ENCODE measurements at regions not wholly inside any gene's neighbourhood (a gene's known extent, or its start where the extent isn't known, plus 50 kb on each side); places are given as distances from the start of the nearest gene placed in this dataset.

DNA sequence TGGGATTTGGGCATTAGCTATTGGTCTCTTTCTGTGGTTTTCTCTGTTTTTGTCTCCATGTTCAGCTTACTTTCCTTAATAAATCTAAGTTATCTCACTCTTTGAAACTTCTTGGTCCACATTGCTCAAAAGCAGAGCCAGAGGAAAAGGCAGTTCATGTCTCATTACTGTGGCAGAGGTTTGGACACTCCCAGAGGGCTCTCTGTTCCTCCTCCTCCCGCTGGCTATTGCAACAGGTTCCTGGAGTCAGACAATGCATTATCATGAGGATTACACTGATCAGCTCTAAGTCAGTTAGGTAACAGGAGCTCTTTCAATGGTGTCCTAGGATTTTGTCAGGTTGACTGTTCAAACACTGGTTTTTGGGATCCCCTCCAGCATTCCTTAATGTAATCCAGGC, 298.8 kb downstream of the NDFIP2 start:
- Histone ChIP-seq H3K27ac (no peak overlapping the region), H3K4me3 (ENCODE audit: low read depth in 1 of 2, low read length in 1 of 2) (no peak overlapping the region), H3K4me1 (ENCODE audit: control insufficient read depth in 1 of 2, insufficient read depth in 1 of 2, low read depth in 1 of 2, low read length in 1 of 2) (peaks cover 11 to 13% of the 10 kb centered on the region in 2 experiments), H3K27me3 (no peaks in the 10 kb centered on the region), H3K9me3 (no peaks in the 10 kb centered on the region), H3K36me3 (no peaks in the 10 kb centered on the region)
- TF ChIP-seq, protein P1, sequence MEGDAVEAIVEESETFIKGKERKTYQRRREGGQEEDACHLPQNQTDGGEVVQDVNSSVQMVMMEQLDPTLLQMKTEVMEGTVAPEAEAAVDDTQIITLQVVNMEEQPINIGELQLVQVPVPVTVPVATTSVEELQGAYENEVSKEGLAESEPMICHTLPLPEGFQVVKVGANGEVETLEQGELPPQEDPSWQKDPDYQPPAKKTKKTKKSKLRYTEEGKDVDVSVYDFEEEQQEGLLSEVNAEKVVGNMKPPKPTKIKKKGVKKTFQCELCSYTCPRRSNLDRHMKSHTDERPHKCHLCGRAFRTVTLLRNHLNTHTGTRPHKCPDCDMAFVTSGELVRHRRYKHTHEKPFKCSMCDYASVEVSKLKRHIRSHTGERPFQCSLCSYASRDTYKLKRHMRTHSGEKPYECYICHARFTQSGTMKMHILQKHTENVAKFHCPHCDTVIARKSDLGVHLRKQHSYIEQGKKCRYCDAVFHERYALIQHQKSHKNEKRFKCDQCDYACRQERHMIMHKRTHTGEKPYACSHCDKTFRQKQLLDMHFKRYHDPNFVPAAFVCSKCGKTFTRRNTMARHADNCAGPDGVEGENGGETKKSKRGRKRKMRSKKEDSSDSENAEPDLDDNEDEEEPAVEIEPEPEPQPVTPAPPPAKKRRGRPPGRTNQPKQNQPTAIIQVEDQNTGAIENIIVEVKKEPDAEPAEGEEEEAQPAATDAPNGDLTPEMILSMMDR (IDR thresholded peaks at IDR 0.05) = no peak

DNA sequence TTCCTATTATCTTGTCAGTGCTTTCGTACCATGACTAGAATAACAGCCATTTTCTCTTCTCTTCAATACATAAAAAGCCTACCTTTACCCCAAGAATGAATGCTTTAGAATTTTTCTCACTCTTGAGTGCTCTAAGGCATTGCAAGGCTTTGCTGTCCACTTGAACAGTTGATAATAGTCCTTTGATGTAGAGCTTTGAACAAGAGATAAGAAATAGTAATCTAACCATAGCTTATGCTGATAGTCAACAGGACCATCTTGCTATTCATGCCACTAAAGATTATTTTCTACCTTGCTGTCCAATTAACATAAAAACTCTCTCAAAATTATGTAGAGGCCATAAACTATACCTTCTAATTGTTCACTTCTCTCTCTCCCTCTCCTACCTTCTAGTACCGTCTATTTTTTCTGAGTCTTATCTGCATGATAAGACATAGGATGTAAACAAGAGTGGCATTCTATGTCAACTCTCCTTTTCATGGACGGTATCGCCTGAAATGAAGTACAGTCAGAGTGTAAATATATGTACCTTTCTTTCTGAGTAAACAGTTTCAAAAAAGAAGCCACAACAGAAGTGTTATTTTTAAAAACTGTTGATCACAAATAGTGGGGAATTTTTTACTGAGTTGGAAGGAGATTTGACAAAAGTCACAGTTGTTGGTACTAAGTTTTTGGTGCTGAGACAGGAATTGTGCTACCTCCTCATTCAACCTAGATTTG, 297.9 kb downstream of the NDFIP2 start:
- Histone ChIP-seq H3K36me3 (no peaks in the 10 kb centered on the region), H3K9me3 (no peaks in the 10 kb centered on the region), H3K4me3 (ENCODE audit: low read depth in 1 of 2, low read length in 1 of 2) (no peak overlapping the region), H3K27ac (no peak overlapping the region), H3K27me3 (no peaks in the 10 kb centered on the region), H3K4me1 (ENCODE audit: control insufficient read depth in 1 of 2, insufficient read depth in 1 of 2, low read depth in 1 of 2, low read length in 1 of 2) (peaks cover 11 to 13% of the 10 kb centered on the region in 2 experiments)
- TF ChIP-seq, protein P1 (IDR thresholded peaks at IDR 0.05) = no peak

DNA sequence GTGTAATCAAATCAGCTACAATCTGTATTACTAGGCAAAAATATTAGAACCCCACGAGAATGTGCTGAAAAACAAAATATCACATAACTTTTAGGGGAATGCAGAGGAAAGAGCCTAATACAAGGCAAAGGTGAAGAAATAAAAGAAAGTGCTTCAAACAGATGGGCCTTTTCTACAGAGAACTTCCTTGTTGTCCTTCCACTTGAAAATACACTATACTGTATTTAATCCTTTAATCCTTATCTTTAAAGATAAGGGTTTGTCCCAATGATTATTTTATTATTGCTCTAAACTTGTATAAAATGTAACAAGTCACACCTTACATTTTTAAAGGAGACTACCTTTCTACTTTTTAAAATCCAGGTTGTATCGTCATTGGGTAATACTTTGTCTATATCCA, 296.5 kb downstream of the NDFIP2 start:
- no peak overlapping the region for H3K4me3 ChIP-seq (ENCODE audit: low read depth in 1 of 2, low read length in 1 of 2)
- no peaks in the 10 kb centered on the region for H3K36me3 ChIP-seq
- no peak overlapping the region for H3K27ac ChIP-seq
- H3K9me3 ChIP-seq = no peaks in the 10 kb centered on the region
- TF ChIP-seq, protein P1 (IDR thresholded peaks at IDR 0.05) = no peak
- H3K4me1 ChIP-seq (ENCODE audit: control insufficient read depth in 1 of 2, insufficient read depth in 1 of 2, low read depth in 1 of 2, low read length in 1 of 2) = peaks cover 11 to 13% of the 10 kb centered on the region in 2 experiments
- H3K27me3 ChIP-seq = no peaks in the 10 kb centered on the region

DNA sequence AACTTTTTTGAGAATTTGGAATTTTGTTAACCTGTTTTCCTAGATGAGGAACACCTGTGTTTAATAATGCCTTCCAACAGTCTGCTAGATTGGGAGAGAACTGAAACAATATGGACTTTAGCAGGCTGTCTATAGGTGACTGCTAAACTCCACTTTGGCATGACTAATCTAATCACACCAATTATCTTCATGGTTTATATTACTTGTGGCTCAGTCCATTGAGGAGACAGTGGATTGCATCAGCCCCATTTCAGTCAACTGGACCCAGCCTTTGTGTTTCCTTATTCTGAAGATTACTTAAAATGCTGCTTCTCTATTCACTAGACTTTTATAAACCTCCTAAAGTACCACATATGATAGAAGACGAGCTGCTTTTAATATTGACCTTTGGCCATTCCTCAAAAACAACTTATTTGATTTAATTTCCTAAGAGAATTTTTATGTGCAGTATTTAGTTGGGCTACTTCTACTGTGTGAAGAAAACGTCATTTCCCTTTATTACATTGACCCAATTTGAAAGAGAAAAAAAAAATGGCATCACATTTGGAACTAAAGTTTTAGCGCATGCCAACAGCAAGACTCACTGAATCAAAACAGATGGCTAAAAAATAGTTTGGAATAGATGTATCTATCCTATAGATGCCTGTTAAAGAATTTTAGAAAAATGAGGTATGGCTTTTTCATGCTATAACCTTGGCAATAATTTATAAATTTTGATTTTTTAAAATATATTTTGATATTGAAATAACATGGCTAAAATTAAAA, 295.8 kb downstream of the NDFIP2 start:
- Histone ChIP-seq H3K27me3 (no peaks in the 10 kb centered on the region), H3K27ac (peak overlapping the region; percentile 15), H3K9me3 (no peaks in the 10 kb centered on the region), H3K36me3 (no peaks in the 10 kb centered on the region), H3K4me1 (ENCODE audit: control insufficient read depth in 1 of 2, insufficient read depth in 1 of 2, low read depth in 1 of 2, low read length in 1 of 2) (peaks cover 11 to 13% of the 10 kb centered on the region in 2 experiments), H3K4me3 (ENCODE audit: low read depth in 1 of 2, low read length in 1 of 2) (no peak overlapping the region)
- TF ChIP-seq, protein P1 (IDR thresholded peaks at IDR 0.05) = no peak

DNA sequence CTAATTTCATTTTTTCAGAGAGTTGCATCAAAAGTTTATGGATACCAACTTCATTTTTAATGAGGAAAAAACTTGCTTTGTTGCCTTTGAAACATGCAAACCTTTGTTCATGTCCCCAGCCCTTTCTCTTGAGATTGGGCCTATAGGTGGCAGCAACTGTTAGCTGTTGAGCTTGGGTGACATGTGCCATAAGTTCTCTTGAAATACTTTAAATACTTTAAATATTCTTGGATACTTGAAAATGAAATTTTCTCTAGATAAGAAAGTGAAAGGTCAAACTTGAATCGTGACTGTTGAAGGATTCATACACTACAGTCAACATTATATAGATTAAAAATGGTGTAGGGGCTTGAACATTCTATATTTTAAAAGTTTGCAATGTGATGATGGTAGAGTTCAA, 294.9 kb downstream of the NDFIP2 start:
- Histone ChIP-seq H3K36me3 (no peaks in the 10 kb centered on the region), H3K27ac (no peak overlapping the region), H3K4me3 (ENCODE audit: low read depth in 1 of 2, low read length in 1 of 2) (no peak overlapping the region), H3K9me3 (no peaks in the 10 kb centered on the region), H3K27me3 (no peaks in the 10 kb centered on the region), H3K4me1 (ENCODE audit: control insufficient read depth in 1 of 2, insufficient read depth in 1 of 2, low read depth in 1 of 2, low read length in 1 of 2) (peaks cover 11 to 13% of the 10 kb centered on the region in 2 experiments)
- TF ChIP-seq, protein P1 (IDR thresholded peaks at IDR 0.05) = no peak
